HG02981 (cell line): ENCODE measurements at regions not wholly inside any gene's neighbourhood (a gene's known extent, or its start where the extent isn't known, plus 50 kb on each side); places are given as distances from the start of the nearest gene placed in this dataset.
A peak's percentile ranks its signal among the peaks of the same experiment; 100 is the strongest.
"Not testable (repeated sequence)": the region's sequence is repeated elsewhere in the genome, so short reads cannot be mapped to it uniquely, and the experiment has no call there.

Experiments
- ATAC-seq: cut with Tn5 transposase; IDR thresholded peaks from one replicate; pipeline ENCODE4 v1.9.1; 2021; ENCODE audit warnings: mild to moderate bottlenecking, moderate library complexity; ENCODE audit not compliant: unreplicated experiment

- no peak for ATAC-seq
These were observed 778.0 kb upstream of the NECTIN3 start for GRCh38 chr3:110293660-110294059.

- ATAC-seq: no peak
These were observed 774.7 kb upstream of the NECTIN3 start for GRCh38 chr3:110296885-110297284.

GRCh38 chr3:110301781-110302180 lies 769.8 kb upstream of the NECTIN3 start:
- no peak for ATAC-seq

- ATAC-seq: no peak
These were observed 764.4 kb upstream of the NECTIN3 start for GRCh38 chr3:110307065-110307809.

GRCh38 chr3:110311541-110311940 lies 760.1 kb upstream of the NECTIN3 start:
- ATAC-seq: no peak

GRCh38 chr3:110314512-110315114 lies 757.0 kb upstream of the NECTIN3 start:
- ATAC-seq: peak; percentile 89

- no peak for ATAC-seq
These were observed 753.5 kb upstream of the NECTIN3 start for GRCh38 chr3:110318108-110318507.

- ATAC-seq: no peak
These were observed 748.3 kb upstream of the NECTIN3 start for GRCh38 chr3:110323349-110323748.

- no peak for ATAC-seq
These were observed 747.4 kb upstream of the NECTIN3 start for GRCh38 chr3:110324171-110324705.

GRCh38 chr3:110327870-110328269 lies 743.7 kb upstream of the NECTIN3 start:
- no peak for ATAC-seq

- ATAC-seq: not testable (repeated sequence)
These were observed 740.1 kb upstream of the NECTIN3 start for GRCh38 chr3:110331562-110331961.

- no peak for ATAC-seq
These were observed 739.0 kb upstream of the NECTIN3 start for GRCh38 chr3:110332629-110333028.

GRCh38 chr3:110341047-110341446 lies 730.6 kb upstream of the NECTIN3 start:
- no peak for ATAC-seq

- ATAC-seq: no peak
These were observed 728.2 kb upstream of the NECTIN3 start for GRCh38 chr3:110343376-110343775.

GRCh38 chr3:110343945-110344344 lies 727.7 kb upstream of the NECTIN3 start:
- ATAC-seq: peak; percentile 88

- no peak for ATAC-seq
These were observed 727.1 kb upstream of the NECTIN3 start for GRCh38 chr3:110344487-110344886.

- peak; percentile 29 for ATAC-seq
These were observed 726.5 kb upstream of the NECTIN3 start for GRCh38 chr3:110344897-110345767.

GRCh38 chr3:110349295-110349694 lies 722.3 kb upstream of the NECTIN3 start:
- no peak for ATAC-seq

- ATAC-seq: no peak
These were observed 718.6 kb upstream of the NECTIN3 start for GRCh38 chr3:110352841-110353604.

- ATAC-seq: no peak
These were observed 708.9 kb upstream of the NECTIN3 start for GRCh38 chr3:110362751-110363150.

GRCh38 chr3:110367289-110367688 lies 704.3 kb upstream of the NECTIN3 start:
- not testable (repeated sequence) for ATAC-seq
